ENCODE measurements at regions not wholly inside any gene's neighbourhood (a gene's known extent, or its start where the extent isn't known, plus 50 kb on each side); places are given as distances from the start of the nearest gene placed in this dataset.
"Not testable (repeated sequence)": the region's sequence is repeated elsewhere in the genome, so short reads cannot be mapped to it uniquely, and the experiment has no call there.

DNA sequence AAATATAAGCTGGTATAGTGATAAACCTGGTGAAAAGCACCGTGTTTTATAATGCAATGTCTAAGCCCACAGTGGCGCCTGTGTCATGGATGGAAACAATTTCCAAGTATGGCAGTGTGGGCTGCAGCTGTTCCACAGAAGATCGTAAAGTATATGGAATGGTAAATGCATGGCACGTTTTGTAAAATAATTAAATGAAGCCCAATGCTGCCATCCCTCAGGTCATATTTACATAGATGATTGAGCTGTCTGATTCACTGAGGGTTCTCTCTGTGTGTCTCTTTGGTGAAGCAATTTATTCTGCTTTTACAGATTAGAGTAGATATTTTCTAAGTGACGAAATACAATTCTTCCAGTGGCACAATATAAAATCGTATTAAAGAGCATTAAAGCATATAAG is 164.8 kb downstream of the ASMT start:
- no peak for DNase-seq

DNA sequence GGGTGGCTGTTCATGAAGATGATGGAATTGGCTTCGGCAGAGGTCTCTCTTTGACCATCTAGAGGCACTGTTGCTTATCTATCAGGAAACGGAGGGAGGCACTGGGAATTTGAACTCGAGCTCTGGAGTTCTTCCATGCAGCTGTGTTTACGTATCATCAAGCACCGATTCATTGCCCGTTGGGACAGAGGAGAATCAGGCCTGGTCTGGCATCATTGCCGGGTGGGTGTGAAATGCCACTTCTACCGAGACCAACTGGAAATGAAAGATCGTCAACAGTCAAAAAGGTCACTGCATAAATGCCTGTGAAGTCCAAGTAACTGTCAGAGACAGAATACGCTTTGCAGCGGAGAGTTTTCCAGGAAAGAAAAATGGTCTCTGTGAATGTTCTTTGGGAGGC is 166.9 kb downstream of the ASMT start:
- no peak for DNase-seq

DNA sequence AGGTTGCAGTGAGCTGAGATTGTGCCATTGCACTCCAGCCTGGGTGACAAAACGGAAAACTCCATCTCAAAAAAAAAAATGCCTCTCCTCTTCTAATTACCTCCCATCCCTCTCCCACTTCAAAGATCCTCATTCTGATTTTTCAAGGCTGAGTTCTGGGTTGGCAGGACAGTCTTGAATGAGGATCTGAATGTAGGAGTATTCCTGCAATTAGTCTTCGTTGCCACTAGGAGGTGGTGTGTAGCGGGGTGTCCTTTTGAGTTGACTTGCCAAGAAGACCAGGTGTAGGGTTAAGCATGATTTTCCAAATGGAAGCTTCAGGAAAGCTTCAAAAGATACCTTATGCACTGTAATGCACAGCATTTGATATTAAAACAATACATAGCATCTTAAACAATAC is 169.9 kb downstream of the ASMT start:
- DNase-seq = no peak

GRCh38 chrX:1788300-1788911 is 173.5 kb downstream of the ASMT start:
- no peak for DNase-seq

- DNase-seq = no peak
Measured at GRCh38 chrX:1792636-1793035, 177.8 kb downstream of the ASMT start.

GRCh38 chrX:1794586-1794985 is 179.7 kb downstream of the ASMT start:
- DNase-seq = no peak

- DNase-seq = no peak
Measured at GRCh38 chrX:1802912-1803311, 188.1 kb downstream of the ASMT start.

GRCh38 chrX:1803741-1804140 is 188.9 kb downstream of the ASMT start:
- no peak for DNase-seq

- no peak for DNase-seq
Measured at GRCh38 chrX:1807301-1807731, 192.5 kb downstream of the ASMT start.

DNA sequence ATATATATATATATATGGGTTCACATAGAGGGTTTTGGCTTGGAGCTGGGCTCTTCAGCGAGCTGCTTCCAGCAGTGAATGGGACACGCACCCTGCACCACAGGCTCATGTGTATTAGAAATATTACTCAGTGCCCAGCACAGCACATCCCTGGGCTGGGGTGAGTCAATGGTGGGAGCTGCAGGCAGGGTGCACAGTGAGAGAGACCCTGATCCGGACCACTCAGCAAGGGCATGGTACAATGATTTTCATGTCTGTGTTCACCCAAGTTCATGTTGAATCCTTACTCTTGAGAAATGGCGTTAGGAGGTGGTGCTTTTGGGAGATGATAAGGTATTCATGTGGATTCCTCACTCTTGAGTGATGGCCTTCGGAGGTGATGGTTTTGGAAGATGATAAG is 194.7 kb downstream of the ASMT start:
- no peak for DNase-seq

GRCh38 chrX:1813809-1814208 is 198.9 kb downstream of the ASMT start:
- DNase-seq = no peak

DNA sequence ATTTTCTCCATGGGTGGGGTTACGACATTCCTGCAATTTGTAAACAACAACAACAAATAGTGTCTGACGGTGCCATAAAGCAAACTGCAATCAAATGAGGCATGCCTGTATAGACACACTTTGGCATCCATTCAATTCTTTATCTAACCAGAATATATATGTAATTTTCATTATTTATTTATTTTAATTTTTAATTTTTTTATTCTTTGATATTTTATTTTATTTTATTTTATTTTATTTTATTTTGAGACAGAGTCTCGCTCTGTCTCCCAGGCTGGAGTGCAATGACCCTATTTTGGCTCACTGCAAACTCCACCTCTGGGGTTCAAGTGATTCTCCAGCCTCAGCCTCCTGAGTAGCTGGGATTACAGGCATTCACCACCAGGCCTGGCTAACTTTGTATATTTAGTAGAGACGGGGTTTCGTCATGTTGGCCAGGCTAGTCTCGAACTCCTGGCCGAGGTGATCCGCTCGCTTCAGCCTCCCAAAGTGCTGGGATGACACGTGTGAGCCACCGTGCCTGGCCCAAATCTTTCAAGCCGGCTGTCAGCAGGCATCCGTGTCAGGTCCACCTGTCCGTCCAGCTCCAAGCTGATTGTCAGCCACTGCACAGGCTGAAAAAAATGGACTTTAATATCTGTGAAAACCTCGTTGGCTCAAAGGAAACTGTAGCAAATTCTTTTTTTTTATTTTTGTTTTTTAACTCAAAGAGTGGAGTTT is 200.8 kb downstream of the ASMT start:
- DNase-seq = no peak

GRCh38 chrX:1816387-1816982 is 201.6 kb downstream of the ASMT start:
- DNase-seq = not testable (repeated sequence)

DNA sequence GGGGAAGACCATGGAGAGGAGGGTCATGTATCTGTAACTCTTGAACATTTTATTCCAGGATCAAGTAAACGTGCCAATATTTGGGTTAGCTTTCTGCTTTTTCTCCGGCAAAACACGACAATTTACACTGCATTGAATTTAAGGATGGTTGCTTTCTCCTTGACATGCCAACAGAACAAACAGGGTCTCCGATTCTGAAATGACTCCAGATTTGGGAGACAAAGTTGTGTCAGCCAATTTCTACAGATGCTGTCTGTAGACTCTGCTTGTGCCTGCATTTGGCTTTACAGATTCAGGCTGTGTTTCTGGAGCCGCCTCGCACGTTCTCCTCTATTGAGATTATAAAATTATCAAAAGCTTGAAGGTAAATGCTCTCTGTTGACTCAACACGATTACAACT is 207.0 kb downstream of the ASMT start:
- no peak for DNase-seq

DNA sequence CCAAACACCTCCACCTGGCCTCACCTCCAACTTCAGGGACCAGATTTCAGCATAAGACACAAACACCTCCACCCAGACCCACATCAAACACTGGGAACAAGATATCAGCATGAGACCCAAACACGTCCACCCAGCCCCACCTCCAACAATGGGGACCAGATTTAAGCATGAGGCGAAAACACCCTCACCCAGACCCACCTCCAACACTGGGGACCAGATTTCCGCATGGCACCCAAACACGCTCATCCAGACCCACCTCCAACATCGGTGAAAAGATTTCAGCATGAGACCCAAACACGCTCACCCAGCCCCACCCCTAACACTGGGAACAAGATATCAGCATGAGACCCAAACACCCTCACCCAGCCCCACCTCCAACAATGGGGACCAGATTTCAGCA is 210.0 kb downstream of the ASMT start:
- no peak for DNase-seq

GRCh38 chrX:1833656-1834360 is 218.9 kb downstream of the ASMT start:
- DNase-seq = no peak

GRCh38 chrX:1835056-1835455 is 220.2 kb downstream of the ASMT start:
- DNase-seq = no peak

- no peak for DNase-seq
Measured at GRCh38 chrX:1836683-1837082, 221.8 kb downstream of the ASMT start.

- no peak for DNase-seq
Measured at GRCh38 chrX:1841746-1842145, 226.9 kb downstream of the ASMT start.

- DNase-seq = not testable (repeated sequence)
Measured at GRCh38 chrX:1847000-1847399, 232.1 kb downstream of the ASMT start.

- DNase-seq = not testable (repeated sequence)
Measured at GRCh38 chrX:1847790-1848189, 232.9 kb downstream of the ASMT start.

DNA sequence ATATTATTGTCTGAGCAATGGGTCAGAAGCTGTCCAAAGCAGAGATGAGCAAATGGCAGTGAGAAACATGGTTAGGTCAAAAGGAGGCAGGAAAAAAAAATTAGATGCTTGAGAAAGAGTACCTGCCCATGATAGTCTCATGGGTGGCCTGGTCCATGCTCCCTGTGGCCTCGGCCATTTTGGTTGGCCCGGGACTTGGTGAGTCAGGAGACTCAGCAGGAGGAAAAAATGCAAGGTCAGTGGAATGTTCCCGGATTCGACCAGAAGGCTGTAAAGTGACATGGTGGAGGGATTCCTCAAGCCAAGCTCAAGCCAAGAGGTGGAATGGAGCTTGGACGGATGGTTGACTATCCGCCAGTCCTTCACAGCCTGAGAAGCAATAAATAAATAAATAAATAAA is 236.7 kb downstream of the ASMT start:
- DNase-seq = no peak

GRCh38 chrX:1852082-1852481 is 237.2 kb downstream of the ASMT start:
- no peak for DNase-seq

GRCh38 chrX:1853447-1853846 is 238.6 kb downstream of the ASMT start:
- DNase-seq = no peak

All from stimulated activated CD8-positive, alpha-beta memory T cell treated with anti-CD3 and anti-CD28 coated beads, Interleukin-4, amount 100 ng/mL, for 48 hours (primary cell).